GM19324 (cell line): ENCODE measurements at regions not wholly inside any gene's neighbourhood (a gene's known extent, or its start where the extent isn't known, plus 50 kb on each side); places are given as distances from the start of the nearest gene placed in this dataset.
"Not testable (repeated sequence)": the region's sequence is repeated elsewhere in the genome, so short reads cannot be mapped to it uniquely, and the experiment has no call there.

ENCODE experiments used
- ATAC-seq: cut with Tn5 transposase; IDR thresholded peaks from one replicate; pipeline ENCODE4 v1.9.1; 2021; ENCODE audit warnings: mild to moderate bottlenecking, moderate library complexity; ENCODE audit not compliant: unreplicated experiment, low FRiP score

- ATAC-seq, result no peak
These were observed 260.3 kb downstream of the BCAT1 start for GRCh38 chr12:24688601-24689000.

GRCh38 chr12:24681570-24681969, 267.3 kb downstream of the BCAT1 start:
- ATAC-seq, result no peak

GRCh38 chr12:24679126-24679525, 269.8 kb downstream of the BCAT1 start:
- no peak for ATAC-seq

GRCh38 chr12:24678436-24678835, 270.5 kb downstream of the BCAT1 start:
- ATAC-seq, result no peak

GRCh38 chr12:24668563-24668962, 280.3 kb downstream of the BCAT1 start:
- ATAC-seq, result no peak

GRCh38 chr12:24664161-24664880, 284.6 kb downstream of the BCAT1 start:
- ATAC-seq, result no peak

- ATAC-seq, result no peak
These were observed 287.2 kb downstream of the BCAT1 start for GRCh38 chr12:24661657-24662096.

- no peak for ATAC-seq
These were observed 289.9 kb downstream of the BCAT1 start for GRCh38 chr12:24659016-24659415.

- ATAC-seq, result not testable (repeated sequence)
These were observed 294.6 kb downstream of the BCAT1 start for GRCh38 chr12:24654344-24654743.

- no peak for ATAC-seq
These were observed 299.3 kb downstream of the BCAT1 start for GRCh38 chr12:24649634-24650033.

GRCh38 chr12:24649209-24649608, 299.7 kb downstream of the BCAT1 start:
- no peak for ATAC-seq

- ATAC-seq, result no peak
These were observed 303.6 kb downstream of the BCAT1 start for GRCh38 chr12:24645254-24645653.

- no peak for ATAC-seq
These were observed 305.5 kb downstream of the BCAT1 start for GRCh38 chr12:24643120-24644119.

GRCh38 chr12:24639641-24640040, 309.3 kb downstream of the BCAT1 start:
- ATAC-seq, result no peak

GRCh38 chr12:24632466-24632865, 316.4 kb downstream of the BCAT1 start:
- ATAC-seq, result no peak

- no peak for ATAC-seq
These were observed 317.1 kb downstream of the BCAT1 start for GRCh38 chr12:24631676-24632426.

- no peak for ATAC-seq
These were observed 318.0 kb downstream of the BCAT1 start for GRCh38 chr12:24630856-24631255.

- no peak for ATAC-seq
These were observed 318.5 kb downstream of the BCAT1 start for GRCh38 chr12:24630446-24630845.

GRCh38 chr12:24625103-24625502, 323.8 kb downstream of the BCAT1 start:
- no peak for ATAC-seq

- not testable (repeated sequence) for ATAC-seq
These were observed 328.9 kb downstream of the BCAT1 start for GRCh38 chr12:24619954-24620353.

- no peak for ATAC-seq
These were observed 331.4 kb downstream of the BCAT1 start for GRCh38 chr12:24617471-24617870.
